ENCODE measurements at regions not wholly inside any gene's neighbourhood (a gene's known extent, or its start where the extent isn't known, plus 50 kb on each side); places are given as distances from the start of the nearest gene placed in this dataset.

DNA sequence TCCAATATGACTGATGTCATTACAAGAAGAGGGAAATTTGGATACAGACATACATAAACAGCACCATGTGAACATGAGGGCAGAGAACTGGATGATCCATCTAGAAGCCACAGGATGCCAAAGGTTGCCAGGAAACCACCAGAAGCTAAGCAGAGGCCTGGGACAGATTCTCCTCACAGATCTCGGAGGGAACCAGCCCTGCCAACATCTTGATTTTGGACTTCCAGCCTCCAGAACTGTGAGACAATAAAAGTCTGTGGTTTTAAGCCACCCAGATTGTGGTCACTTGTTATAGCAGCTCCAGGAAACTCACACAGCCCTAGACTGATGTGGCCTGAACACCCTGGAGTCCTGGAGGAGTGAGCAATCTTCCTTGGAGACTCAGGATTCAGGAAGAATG lies 351.6 kb downstream of the EIPR1 start:
- H3K9me3 ChIP-seq (replicated peaks; ENCODE audit: control insufficient read depth, insufficient read depth, low read depth, low read length), result no peaks in the 10 kb centered on the region
- CTCF ChIA-PET (ENCODE audit: low intra/inter-chr PET ratio), result no interaction called here
- no peaks in the 10 kb centered on the region for H3K9me1 ChIP-seq (ENCODE audit: control insufficient read depth, insufficient read depth, low read length)
- POLR2A ChIA-PET, result interaction anchor here (0.6 kb wide), 1 partner anchor 77 kb away, joined by 3 read pairs; no protein-coding TSS in a partner anchor
- no peak overlapping the region for H3K27ac ChIP-seq (ENCODE audit: extremely low read depth, low read depth, low read length)
- peaks cover 0 to 23% of the 10 kb centered on the region in 2 experiments; a peak in 3 of 5 replicates for H3K27me3 ChIP-seq (ENCODE audit: control insufficient read depth in 2 of 2, insufficient read depth in 2 of 2, low read length in 2 of 2)
- H2AFZ ChIP-seq (ENCODE audit: low read depth, low read length), result no peak overlapping the region
- H3K4me2 ChIP-seq (ENCODE audit: insufficient read depth, low read length), result no peak overlapping the region
- ATAC-seq (no peak), FAIRE-seq (no peak), DNase-seq (ENCODE audit: extremely low read depth in 1 of 4, low spot score in 3 of 4) (no peak)
- intact Hi-C loops (cut with micrococcal nuclease) (no loop called here), in situ Hi-C loops (cut with MboI) (no loop called here)
- no TSS peak for BruUV-seq (replicated peaks)
- no peak overlapping the region for H3K4me3 ChIP-seq
- no peaks in the 10 kb centered on the region for H3K36me3 ChIP-seq (ENCODE audit: control insufficient read depth, insufficient read depth, low read length)
- H3K9ac ChIP-seq (ENCODE audit: insufficient read depth in 1 of 2, low read depth in 2 of 2, low read length in 2 of 2), result no peak overlapping the region
- no peaks in the 10 kb centered on the region; a peak in 1 of 5 replicates for H3K4me1 ChIP-seq (replicated peaks in 1 of 2; ENCODE audit: control insufficient read depth in 2 of 2, insufficient read depth in 2 of 2, low read length in 2 of 2)
- TF ChIP-seq ZNF668 (CRISPR knock-in tag; IDR thresholded peaks at IDR 0.05) (no peak), LARP7 (IDR thresholded peaks at IDR 0.05) (no peak), ZNF316 (IDR thresholded peaks at IDR 0.05) (no peak), PRPF4 (IDR thresholded peaks at IDR 0.05; ENCODE audit: insufficient read depth, low read depth, low read length, poor library complexity, severe bottlenecking) (no peak), ZKSCAN1 (IDR thresholded peaks at IDR 0.05; ENCODE audit: low read depth, low read length) (no peak)
- TF ChIP-seq, protein P1, sequence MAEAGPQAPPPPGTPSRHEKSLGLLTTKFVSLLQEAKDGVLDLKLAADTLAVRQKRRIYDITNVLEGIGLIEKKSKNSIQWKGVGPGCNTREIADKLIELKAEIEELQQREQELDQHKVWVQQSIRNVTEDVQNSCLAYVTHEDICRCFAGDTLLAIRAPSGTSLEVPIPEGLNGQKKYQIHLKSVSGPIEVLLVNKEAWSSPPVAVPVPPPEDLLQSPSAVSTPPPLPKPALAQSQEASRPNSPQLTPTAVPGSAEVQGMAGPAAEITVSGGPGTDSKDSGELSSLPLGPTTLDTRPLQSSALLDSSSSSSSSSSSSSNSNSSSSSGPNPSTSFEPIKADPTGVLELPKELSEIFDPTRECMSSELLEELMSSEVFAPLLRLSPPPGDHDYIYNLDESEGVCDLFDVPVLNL (CRISPR knock-in tag; IDR thresholded peaks at IDR 0.05; ENCODE audit: low read depth), result no peak
- TF ChIP-seq, protein P2, sequence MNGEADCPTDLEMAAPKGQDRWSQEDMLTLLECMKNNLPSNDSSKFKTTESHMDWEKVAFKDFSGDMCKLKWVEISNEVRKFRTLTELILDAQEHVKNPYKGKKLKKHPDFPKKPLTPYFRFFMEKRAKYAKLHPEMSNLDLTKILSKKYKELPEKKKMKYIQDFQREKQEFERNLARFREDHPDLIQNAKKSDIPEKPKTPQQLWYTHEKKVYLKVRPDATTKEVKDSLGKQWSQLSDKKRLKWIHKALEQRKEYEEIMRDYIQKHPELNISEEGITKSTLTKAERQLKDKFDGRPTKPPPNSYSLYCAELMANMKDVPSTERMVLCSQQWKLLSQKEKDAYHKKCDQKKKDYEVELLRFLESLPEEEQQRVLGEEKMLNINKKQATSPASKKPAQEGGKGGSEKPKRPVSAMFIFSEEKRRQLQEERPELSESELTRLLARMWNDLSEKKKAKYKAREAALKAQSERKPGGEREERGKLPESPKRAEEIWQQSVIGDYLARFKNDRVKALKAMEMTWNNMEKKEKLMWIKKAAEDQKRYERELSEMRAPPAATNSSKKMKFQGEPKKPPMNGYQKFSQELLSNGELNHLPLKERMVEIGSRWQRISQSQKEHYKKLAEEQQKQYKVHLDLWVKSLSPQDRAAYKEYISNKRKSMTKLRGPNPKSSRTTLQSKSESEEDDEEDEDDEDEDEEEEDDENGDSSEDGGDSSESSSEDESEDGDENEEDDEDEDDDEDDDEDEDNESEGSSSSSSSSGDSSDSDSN (IDR thresholded peaks at IDR 0.05; ENCODE audit: borderline replicate concordance in 1 of 2, low read depth in 2 of 2, low read length in 2 of 2), result no peak
- TF ChIP-seq, protein P3, sequence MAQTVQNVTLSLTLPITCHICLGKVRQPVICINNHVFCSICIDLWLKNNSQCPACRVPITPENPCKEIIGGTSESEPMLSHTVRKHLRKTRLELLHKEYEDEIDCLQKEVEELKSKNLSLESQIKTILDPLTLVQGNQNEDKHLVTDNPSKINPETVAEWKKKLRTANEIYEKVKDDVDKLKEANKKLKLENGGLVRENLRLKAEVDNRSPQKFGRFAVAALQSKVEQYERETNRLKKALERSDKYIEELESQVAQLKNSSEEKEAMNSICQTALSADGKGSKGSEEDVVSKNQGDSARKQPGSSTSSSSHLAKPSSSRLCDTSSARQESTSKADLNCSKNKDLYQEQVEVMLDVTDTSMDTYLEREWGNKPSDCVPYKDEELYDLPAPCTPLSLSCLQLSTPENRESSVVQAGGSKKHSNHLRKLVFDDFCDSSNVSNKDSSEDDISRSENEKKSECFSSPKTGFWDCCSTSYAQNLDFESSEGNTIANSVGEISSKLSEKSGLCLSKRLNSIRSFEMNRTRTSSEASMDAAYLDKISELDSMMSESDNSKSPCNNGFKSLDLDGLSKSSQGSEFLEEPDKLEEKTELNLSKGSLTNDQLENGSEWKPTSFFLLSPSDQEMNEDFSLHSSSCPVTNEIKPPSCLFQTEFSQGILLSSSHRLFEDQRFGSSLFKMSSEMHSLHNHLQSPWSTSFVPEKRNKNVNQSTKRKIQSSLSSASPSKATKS (CRISPR knock-in tag; IDR thresholded peaks at IDR 0.05), result no peak
- TF ChIP-seq, protein P4, sequence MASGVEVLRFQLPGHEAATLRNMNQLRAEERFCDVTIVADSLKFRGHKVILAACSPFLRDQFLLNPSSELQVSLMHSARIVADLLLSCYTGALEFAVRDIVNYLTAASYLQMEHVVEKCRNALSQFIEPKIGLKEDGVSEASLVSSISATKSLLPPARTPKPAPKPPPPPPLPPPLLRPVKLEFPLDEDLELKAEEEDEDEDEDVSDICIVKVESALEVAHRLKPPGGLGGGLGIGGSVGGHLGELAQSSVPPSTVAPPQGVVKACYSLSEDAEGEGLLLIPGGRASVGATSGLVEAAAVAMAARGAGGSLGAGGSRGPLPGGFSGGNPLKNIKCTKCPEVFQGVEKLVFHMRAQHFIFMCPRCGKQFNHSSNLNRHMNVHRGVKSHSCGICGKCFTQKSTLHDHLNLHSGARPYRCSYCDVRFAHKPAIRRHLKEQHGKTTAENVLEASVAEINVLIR (CRISPR knock-in tag; IDR thresholded peaks at IDR 0.05), result no peak
- TF ChIP-seq, protein P5, sequence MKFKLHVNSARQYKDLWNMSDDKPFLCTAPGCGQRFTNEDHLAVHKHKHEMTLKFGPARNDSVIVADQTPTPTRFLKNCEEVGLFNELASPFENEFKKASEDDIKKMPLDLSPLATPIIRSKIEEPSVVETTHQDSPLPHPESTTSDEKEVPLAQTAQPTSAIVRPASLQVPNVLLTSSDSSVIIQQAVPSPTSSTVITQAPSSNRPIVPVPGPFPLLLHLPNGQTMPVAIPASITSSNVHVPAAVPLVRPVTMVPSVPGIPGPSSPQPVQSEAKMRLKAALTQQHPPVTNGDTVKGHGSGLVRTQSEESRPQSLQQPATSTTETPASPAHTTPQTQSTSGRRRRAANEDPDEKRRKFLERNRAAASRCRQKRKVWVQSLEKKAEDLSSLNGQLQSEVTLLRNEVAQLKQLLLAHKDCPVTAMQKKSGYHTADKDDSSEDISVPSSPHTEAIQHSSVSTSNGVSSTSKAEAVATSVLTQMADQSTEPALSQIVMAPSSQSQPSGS (CRISPR knock-in tag; IDR thresholded peaks at IDR 0.05), result no peak
- 0% methylated on average over 1 of the region's 1 CpG for WGBS (ENCODE audit: insufficient coverage, low coverage, missing lambda C conversion rate)
- H3K79me2 ChIP-seq (ENCODE audit: control insufficient read depth, insufficient read depth, low read length), result no peaks in the 10 kb centered on the region
- H4K20me1 ChIP-seq (replicated peaks; ENCODE audit: control insufficient read depth, insufficient read depth, low read length), result no peaks in the 10 kb centered on the region

All from K562 (cell line).